Uterus (tissue), 3 donors: ENCODE measurements at regions not wholly inside any gene's neighbourhood (a gene's known extent, or its start where the extent isn't known, plus 50 kb on each side); places are given as distances from the start of the nearest gene placed in this dataset.

Experiments
- DNase-seq, 2 donors: peaks; one replicate each; pipeline ENCODE4 v3.0.0-alpha.2; 2019 to 2020
- H3K27ac ChIP-seq, 2 donors: fragments of 200-600 bp; sonication (generic); 1 replicate in 1 of 2; 2 replicates in 1 of 2; pipeline ENCODE4 v1.5.1; 2016 to 2018
- H3K27me3 ChIP-seq, 2 donors: fragments of 200-600 bp; sonication (generic); one replicate each; pipeline ENCODE4 v1.5.1; 2018 to 2019; ENCODE audit warnings: control low read depth in 1 of 2
- H3K36me3 ChIP-seq, 2 donors: fragments of 200-600 bp; sonication (generic); one replicate each; pipeline ENCODE4 v1.5.1; 2019; ENCODE audit warnings: control low read depth in 1 of 2
- H3K4me1 ChIP-seq, 2 donors: fragments of 200-600 bp; sonication (generic); one replicate each; pipeline ENCODE4 v1.5.1; 2018 to 2019; ENCODE audit warnings: control low read depth in 1 of 2
- H3K4me3 ChIP-seq, 2 donors: fragments of 200-600 bp; sonication (generic); 1 replicate in 1 of 2; 2 replicates in 1 of 2; pipeline ENCODE4 v1.5.1; 2018 to 2019; ENCODE audit warnings: mild to moderate bottlenecking in 1 of 2
- H3K9me3 ChIP-seq, 2 donors: fragments of 200-600 bp; sonication (generic); one replicate each; pipeline ENCODE4 v1.5.1; 2019; ENCODE audit warnings: control low read depth in 1 of 2
- CTCF ChIP-seq, 4 experiments: fragments of 200-600 bp in 2 of 4; fragments of 450-650 bp in 2 of 4; sonication (generic) in 2 of 4; IDR thresholded peaks; one replicate each; pipeline ENCODE4 v1.5.1; 2016 to 2019; ENCODE audit warnings: antibody characterized with exemption in 4 of 4, mild to moderate bottlenecking in 2 of 4, moderate library complexity in 1 of 4
- POLR2A ChIP-seq, 2 donors: fragments of 450-650 bp; IDR thresholded peaks; one replicate each; pipeline ENCODE4 v1.6.1; 2016; ENCODE audit warnings: antibody characterized with exemption in 2 of 2, mild to moderate bottlenecking in 1 of 2, moderate library complexity in 1 of 2
- intact Hi-C: fragments of 100-400 bp; cut with DNase I; formaldehyde crosslinking; loops from one replicate; pipeline ENCODE4 v1.15.1; 2023; ENCODE audit warnings: low total_unique reads
- donor health status: DM: yes; HTN: yes; CAD: no.

GRCh38 chr6:121510568-121511177 is 75.2 kb downstream of the GJA1 start:
- no peaks in the 10 kb centered on the region for H3K27me3 ChIP-seq
- H3K36me3 ChIP-seq: no peaks in the 10 kb centered on the region
- no peak for TF ChIP-seq POLR2A (IDR thresholded peaks at IDR 0.05)
- no peak for TF ChIP-seq CTCF (IDR thresholded peaks at IDR 0.05)
- no peaks in the 10 kb centered on the region for H3K9me3 ChIP-seq
- peaks cover 0 to 4% of the 10 kb centered on the region in 2 donors for H3K4me1 ChIP-seq
- intact Hi-C loops: no loop called here
- H3K4me3 ChIP-seq: no peak overlapping the region
- DNase-seq: no peak
- peak overlapping the region; percentile 3 to 27 for H3K27ac ChIP-seq

DNA sequence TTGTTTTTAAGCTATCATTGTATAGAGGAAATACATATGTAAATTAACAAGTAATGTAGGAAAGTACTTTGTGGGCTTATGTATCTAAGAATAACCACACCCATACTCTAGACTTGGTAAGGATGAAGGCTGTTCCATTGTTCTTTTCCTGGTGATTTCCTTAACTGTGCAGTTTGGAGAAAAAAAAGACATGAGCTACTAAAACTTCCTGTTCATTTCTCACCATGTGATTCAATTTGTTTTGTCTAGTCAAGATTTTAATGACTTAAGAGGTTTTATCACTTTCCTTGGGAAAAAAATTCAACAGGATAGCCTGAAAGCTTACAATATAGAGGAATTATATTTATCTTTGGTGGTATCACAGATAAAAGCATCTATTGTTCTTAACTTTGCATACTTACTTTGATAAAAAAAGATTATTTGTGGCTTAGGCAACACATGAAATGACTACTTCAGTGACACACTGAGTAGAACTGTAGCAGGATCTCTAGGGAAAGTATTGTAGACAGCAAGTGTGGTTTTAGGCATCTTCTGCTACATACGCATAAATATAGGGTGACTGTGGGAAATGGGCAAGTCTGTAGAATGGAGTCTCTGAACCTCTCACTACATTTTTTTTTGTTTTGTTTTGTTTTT is 80.3 kb downstream of the GJA1 start:
- no peak for TF ChIP-seq CTCF (IDR thresholded peaks at IDR 0.05)
- TF ChIP-seq POLR2A (IDR thresholded peaks at IDR 0.05): no peak
- no peak overlapping the region for H3K4me3 ChIP-seq
- intact Hi-C loops: no loop called here
- no peaks in the 10 kb centered on the region for H3K9me3 ChIP-seq
- H3K36me3 ChIP-seq: no peaks in the 10 kb centered on the region
- no peak for DNase-seq
- no peaks in the 10 kb centered on the region for H3K27me3 ChIP-seq
- no peaks in the 10 kb centered on the region for H3K4me1 ChIP-seq
- no peak overlapping the region for H3K27ac ChIP-seq

- H3K9me3 ChIP-seq: no peaks in the 10 kb centered on the region
- intact Hi-C loops: no loop called here
- TF ChIP-seq POLR2A (IDR thresholded peaks at IDR 0.05) (no peak), CTCF (IDR thresholded peaks at IDR 0.05) (no peak)
- H3K36me3 ChIP-seq: no peaks in the 10 kb centered on the region
- H3K4me1 ChIP-seq: no peaks in the 10 kb centered on the region
- no peak overlapping the region for H3K4me3 ChIP-seq
- DNase-seq: no peak
- no peak overlapping the region for H3K27ac ChIP-seq
- H3K27me3 ChIP-seq: no peaks in the 10 kb centered on the region
These were observed 80.9 kb downstream of the GJA1 start for GRCh38 chr6:121516331-121516730.

GRCh38 chr6:121520337-121521163 is 85.1 kb downstream of the GJA1 start:
- DNase-seq: no peak
- intact Hi-C loops: no loop called here

DNA sequence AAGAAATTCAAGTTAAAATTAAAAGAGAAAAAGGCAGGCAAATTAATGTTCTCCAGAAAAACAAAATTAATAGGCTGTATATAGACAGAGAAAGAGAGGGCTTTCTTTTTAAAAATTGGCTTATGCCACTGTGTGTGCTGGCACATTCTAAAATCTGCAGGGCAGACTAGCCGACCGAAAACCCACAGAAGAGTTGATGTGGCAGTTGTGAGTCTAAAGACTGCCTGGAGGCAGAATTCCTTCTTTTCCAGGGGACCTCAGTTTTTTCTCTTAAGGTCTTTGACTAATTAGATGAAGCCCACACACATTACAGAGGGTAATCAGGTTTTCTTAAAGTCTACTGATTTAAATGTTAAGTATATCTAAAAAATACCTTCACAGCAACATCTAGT is 85.7 kb downstream of the GJA1 start:
- peak overlapping the region in 1 of 2 donors; percentile 78 for H3K27ac ChIP-seq
- TF ChIP-seq CTCF (IDR thresholded peaks at IDR 0.05) (no peak), POLR2A (IDR thresholded peaks at IDR 0.05) (no peak)
- H3K4me3 ChIP-seq: no peak overlapping the region
- intact Hi-C loops: no loop called here
- no peaks in the 10 kb centered on the region for H3K27me3 ChIP-seq
- H3K36me3 ChIP-seq: no peaks in the 10 kb centered on the region
- H3K4me1 ChIP-seq: no peaks in the 10 kb centered on the region
- no peaks in the 10 kb centered on the region for H3K9me3 ChIP-seq
- DNase-seq: no peak

More at GRCh38 chr6:121520337-121521163, 85.1 kb downstream of the GJA1 start:
- Histone ChIP-seq H3K36me3 (no peaks in the 10 kb centered on the region), H3K9me3 (no peaks in the 10 kb centered on the region), H3K27ac (no peak overlapping the region), H3K4me1 (no peaks in the 10 kb centered on the region), H3K4me3 (no peak overlapping the region), H3K27me3 (no peaks in the 10 kb centered on the region)
- no peak for TF ChIP-seq POLR2A (IDR thresholded peaks at IDR 0.05)
